ENCODE measurements at regions not wholly inside any gene's neighbourhood (a gene's known extent, or its start where the extent isn't known, plus 50 kb on each side); places are given as distances from the start of the nearest gene placed in this dataset.
"Not testable (repeated sequence)": the region's sequence is repeated elsewhere in the genome, so short reads cannot be mapped to it uniquely, and the experiment has no call there.

DNA sequence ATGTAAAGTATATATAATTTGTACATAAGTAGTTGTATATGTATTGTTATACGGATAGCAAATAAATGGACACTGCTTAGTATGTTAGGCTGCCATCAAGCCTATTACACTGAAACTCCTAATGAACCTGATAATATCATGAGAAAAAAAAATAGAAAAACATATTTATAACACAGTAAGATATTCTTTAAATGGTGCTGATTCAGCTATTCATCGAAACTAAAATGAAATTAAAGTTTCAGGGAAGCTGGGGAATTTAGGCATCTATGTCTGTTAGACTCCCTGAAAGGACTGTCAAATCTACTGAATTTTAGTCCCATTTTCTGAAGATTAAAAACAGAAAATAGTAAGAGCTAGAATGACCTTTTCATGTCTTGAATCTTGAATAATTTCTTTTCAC is 647.1 kb upstream of the PABPC4L start:
- H3K27me3 ChIP-seq (ENCODE audit: insufficient read depth, low read length), result no peaks in the 10 kb centered on the region
- no peak overlapping the region for H3K4me2 ChIP-seq (ENCODE audit: low read length)
- no peaks in the 10 kb centered on the region for H3K36me3 ChIP-seq (ENCODE audit: control insufficient read depth in 1 of 2, insufficient read depth in 2 of 2, low read length in 2 of 2)
- ATAC-seq (no peak), DNase-seq (ENCODE audit: low read depth, low spot score) (no peak)
- intact Hi-C loops (cut with micrococcal nuclease), result no loop called here
- H4K20me1 ChIP-seq (ENCODE audit: insufficient read depth), result no peaks in the 10 kb centered on the region
- no TSS peak for BruUV-seq (replicated peaks)
- H3K4me3 ChIP-seq (replicated peaks in 1 of 2; ENCODE audit: low read depth in 1 of 2, low read length in 2 of 2), result no peak overlapping the region
- no peaks in the 10 kb centered on the region for H3K4me1 ChIP-seq (ENCODE audit: control insufficient read depth in 1 of 2, insufficient read depth in 2 of 2, low read length in 2 of 2)
- CTCF ChIA-PET, result no interaction called here
- H3K79me2 ChIP-seq (ENCODE audit: insufficient read depth, low read length), result no peaks in the 10 kb centered on the region
- no peak overlapping the region for H3K27ac ChIP-seq (ENCODE audit: low read depth, low read length)
- H2AFZ ChIP-seq (ENCODE audit: low read depth, low read length, poor library complexity, severe bottlenecking), result no peak overlapping the region
- no peak for TF ChIP-seq POLR2AphosphoS5 (IDR thresholded peaks at IDR 0.05; ENCODE audit: low read depth, low read length)
- TF ChIP-seq SRF (IDR thresholded peaks at IDR 0.05; ENCODE audit: low read depth), result no peak
- TF ChIP-seq FOSL1 (IDR thresholded peaks at IDR 0.05; ENCODE audit: low read depth), result no peak
- TF ChIP-seq, protein P1, sequence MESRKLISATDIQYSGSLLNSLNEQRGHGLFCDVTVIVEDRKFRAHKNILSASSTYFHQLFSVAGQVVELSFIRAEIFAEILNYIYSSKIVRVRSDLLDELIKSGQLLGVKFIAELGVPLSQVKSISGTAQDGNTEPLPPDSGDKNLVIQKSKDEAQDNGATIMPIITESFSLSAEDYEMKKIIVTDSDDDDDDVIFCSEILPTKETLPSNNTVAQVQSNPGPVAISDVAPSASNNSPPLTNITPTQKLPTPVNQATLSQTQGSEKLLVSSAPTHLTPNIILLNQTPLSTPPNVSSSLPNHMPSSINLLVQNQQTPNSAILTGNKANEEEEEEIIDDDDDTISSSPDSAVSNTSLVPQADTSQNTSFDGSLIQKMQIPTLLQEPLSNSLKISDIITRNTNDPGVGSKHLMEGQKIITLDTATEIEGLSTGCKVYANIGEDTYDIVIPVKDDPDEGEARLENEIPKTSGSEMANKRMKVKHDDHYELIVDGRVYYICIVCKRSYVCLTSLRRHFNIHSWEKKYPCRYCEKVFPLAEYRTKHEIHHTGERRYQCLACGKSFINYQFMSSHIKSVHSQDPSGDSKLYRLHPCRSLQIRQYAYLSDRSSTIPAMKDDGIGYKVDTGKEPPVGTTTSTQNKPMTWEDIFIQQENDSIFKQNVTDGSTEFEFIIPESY (IDR thresholded peaks at IDR 0.05; ENCODE audit: extremely low read depth, insufficient replicate concordance, low read length), result no peak
- TF ChIP-seq TCF7L2 (IDR thresholded peaks at IDR 0.05; ENCODE audit: borderline replicate concordance, extremely low read depth, insufficient read depth, insufficient read length), result no peak
- TF ChIP-seq POLR2A (IDR thresholded peaks at IDR 0.05; ENCODE audit: borderline replicate concordance, extremely low read depth, insufficient read depth, insufficient read length), result no peak
- TF ChIP-seq ZFX (IDR thresholded peaks at IDR 0.05), result no peak
- no peak for TF ChIP-seq ZNF274 (IDR thresholded peaks at IDR 0.05; ENCODE audit: low read depth, low read length)
- TF ChIP-seq SIN3A (IDR thresholded peaks at IDR 0.05; ENCODE audit: low read depth), result no peak
- TF ChIP-seq YY1 (IDR thresholded peaks at IDR 0.05; ENCODE audit: extremely low read depth, insufficient replicate concordance, low read depth, low read length), result no peak
- TF ChIP-seq, protein P2, sequence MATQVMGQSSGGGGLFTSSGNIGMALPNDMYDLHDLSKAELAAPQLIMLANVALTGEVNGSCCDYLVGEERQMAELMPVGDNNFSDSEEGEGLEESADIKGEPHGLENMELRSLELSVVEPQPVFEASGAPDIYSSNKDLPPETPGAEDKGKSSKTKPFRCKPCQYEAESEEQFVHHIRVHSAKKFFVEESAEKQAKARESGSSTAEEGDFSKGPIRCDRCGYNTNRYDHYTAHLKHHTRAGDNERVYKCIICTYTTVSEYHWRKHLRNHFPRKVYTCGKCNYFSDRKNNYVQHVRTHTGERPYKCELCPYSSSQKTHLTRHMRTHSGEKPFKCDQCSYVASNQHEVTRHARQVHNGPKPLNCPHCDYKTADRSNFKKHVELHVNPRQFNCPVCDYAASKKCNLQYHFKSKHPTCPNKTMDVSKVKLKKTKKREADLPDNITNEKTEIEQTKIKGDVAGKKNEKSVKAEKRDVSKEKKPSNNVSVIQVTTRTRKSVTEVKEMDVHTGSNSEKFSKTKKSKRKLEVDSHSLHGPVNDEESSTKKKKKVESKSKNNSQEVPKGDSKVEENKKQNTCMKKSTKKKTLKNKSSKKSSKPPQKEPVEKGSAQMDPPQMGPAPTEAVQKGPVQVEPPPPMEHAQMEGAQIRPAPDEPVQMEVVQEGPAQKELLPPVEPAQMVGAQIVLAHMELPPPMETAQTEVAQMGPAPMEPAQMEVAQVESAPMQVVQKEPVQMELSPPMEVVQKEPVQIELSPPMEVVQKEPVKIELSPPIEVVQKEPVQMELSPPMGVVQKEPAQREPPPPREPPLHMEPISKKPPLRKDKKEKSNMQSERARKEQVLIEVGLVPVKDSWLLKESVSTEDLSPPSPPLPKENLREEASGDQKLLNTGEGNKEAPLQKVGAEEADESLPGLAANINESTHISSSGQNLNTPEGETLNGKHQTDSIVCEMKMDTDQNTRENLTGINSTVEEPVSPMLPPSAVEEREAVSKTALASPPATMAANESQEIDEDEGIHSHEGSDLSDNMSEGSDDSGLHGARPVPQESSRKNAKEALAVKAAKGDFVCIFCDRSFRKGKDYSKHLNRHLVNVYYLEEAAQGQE (IDR thresholded peaks at IDR 0.05; ENCODE audit: low read depth), result no peak
- no peak for TF ChIP-seq JUND (IDR thresholded peaks at IDR 0.05)
- H3K9me2 ChIP-seq (ENCODE audit: insufficient read depth), result no peaks in the 10 kb centered on the region
- no peaks in the 10 kb centered on the region for H3K9me3 ChIP-seq (ENCODE audit: control insufficient read depth in 1 of 2, insufficient read depth in 1 of 2, low read depth in 1 of 2, low read length in 2 of 2)
- H3K9ac ChIP-seq (ENCODE audit: low read length), result no peak overlapping the region
- POLR2A ChIA-PET, result no interaction called here
- RAD21 ChIA-PET (ENCODE audit: low non-redundant PET in 1 of 2, low total read pairs in 2 of 2, uncharacterized antibody in 2 of 2, unreplicated experiment in 2 of 2), result no interaction called here

DNA sequence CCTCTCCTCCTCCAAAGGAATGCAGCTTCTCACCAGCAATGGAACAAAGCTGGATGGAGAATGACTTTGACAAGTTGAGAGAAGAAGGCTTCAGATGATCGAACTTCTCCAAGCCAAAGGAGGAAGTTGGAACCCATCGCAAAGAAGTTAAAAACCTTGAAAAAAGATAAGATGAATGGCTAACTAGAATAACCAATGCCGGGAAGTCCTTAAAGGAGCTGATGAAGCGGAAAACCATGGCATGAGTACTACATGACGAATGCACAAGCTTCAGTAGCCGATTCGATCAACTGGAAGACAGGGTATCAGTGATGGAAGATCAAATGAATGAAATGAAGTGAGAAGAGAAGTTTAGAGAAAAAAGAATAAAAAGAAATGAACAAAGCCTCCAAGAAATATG is 629.2 kb upstream of the PABPC4L start:
- H3K9ac ChIP-seq (ENCODE audit: low read length); H4K20me1 ChIP-seq (ENCODE audit: insufficient read depth); H3K27ac ChIP-seq (ENCODE audit: low read depth, low read length); H3K4me3 ChIP-seq (replicated peaks in 1 of 2; ENCODE audit: low read depth in 1 of 2, low read length in 2 of 2); H3K79me2 ChIP-seq (ENCODE audit: insufficient read depth, low read length); RAD21 ChIA-PET (ENCODE audit: low non-redundant PET in 1 of 2, low total read pairs in 2 of 2, uncharacterized antibody in 2 of 2, unreplicated experiment in 2 of 2); DNase-seq (ENCODE audit: low read depth, low spot score); CTCF ChIA-PET; H2AFZ ChIP-seq (ENCODE audit: low read depth, low read length, poor library complexity, severe bottlenecking); intact Hi-C loops (cut with micrococcal nuclease); BruUV-seq (replicated peaks); H3K27me3 ChIP-seq (ENCODE audit: insufficient read depth, low read length); POLR2A ChIA-PET; H3K9me3 ChIP-seq (ENCODE audit: control insufficient read depth in 1 of 2, insufficient read depth in 1 of 2, low read depth in 1 of 2, low read length in 2 of 2); H3K4me2 ChIP-seq (ENCODE audit: low read length); H3K4me1 ChIP-seq (ENCODE audit: control insufficient read depth in 1 of 2, insufficient read depth in 2 of 2, low read length in 2 of 2); ATAC-seq; H3K36me3 ChIP-seq (ENCODE audit: control insufficient read depth in 1 of 2, insufficient read depth in 2 of 2, low read length in 2 of 2); H3K9me2 ChIP-seq (ENCODE audit: insufficient read depth): not testable (repeated sequence)

Data from HCT116 (cell line).